Cardiac septum (tissue), 1 donor: ENCODE measurements at regions not wholly inside any gene's neighbourhood (a gene's known extent, or its start where the extent isn't known, plus 50 kb on each side); places are given as distances from the start of the nearest gene placed in this dataset.

Source experiments
- DNase-seq: peaks from one replicate; pipeline ENCODE4 v3.0.0-alpha.2; 2020; ENCODE audit warnings: low spot score
- intact Hi-C: fragments of 100-400 bp; cut with DNase I; formaldehyde crosslinking; loops from one replicate; pipeline ENCODE4 v1.14.0; 2022
- donor health status: DM: no; HTN: no; CAD: no.

DNA sequence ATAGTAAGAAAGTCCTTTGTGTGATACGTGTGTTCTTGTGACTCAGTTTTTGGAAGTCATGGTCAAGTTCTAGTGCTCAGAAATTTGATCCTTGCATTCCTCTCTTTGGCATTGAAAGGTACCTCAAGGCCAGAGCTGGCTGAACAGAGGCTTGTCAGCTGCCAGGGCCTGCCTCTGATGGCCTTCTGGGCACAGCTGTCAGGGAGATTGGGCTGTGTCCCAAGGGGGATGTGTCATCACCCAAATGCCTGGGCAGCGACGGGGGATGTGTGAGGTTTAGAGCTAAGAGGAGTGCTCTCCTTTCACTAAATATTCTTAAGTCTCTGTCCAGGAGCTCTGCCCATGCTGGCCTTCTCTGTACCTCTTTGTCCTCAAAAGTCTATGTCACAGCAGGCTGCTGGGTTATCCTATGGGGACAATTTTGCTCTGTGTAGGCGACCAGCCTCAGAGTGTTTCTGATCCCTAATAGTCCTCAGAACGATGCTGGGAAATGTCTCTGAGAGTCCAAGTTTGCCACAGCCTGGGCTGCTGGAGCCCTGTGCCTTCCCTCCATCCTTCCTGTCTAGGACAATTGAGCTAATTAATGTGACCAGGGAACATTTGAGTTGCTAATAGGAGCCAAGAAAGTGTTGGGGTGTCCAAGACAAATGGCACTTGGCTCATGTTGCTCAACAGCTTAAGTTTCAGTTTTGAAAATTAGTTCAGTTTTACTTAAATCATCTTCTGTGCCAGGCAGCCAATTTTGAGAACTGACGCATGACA is 115.4 kb upstream of the ZNF521 start:
- intact Hi-C loops: no loop called here
- DNase-seq: peak; percentile 78

DNA sequence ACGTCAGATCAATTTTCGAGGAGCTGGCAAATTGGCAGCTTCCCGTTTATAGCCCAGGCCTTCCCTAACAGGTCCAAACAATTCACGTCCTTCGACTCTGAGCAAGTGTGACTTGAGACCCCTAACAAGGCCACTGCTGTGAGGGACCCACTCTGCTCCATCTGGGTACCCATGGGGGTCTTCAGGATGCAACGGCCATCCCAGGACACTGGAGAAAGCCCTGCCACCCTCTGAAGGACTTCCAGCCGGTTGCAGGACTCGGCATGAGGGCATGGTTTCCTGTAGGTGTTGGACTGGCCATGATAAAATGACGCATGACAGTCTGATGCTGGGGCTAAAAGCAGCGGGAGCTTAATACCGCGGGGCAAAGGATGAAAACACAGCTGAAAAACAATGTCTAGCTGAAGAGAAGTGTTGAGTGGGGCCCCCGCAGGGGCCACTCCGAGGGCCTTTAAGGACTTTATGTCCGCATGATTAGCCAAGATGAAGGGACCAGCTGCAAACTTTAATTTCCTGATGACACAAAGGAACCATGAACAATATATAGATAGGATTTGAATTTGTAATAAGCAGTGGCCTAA is 113.3 kb upstream of the ZNF521 start:
- intact Hi-C loops: no loop called here
- no peak for DNase-seq

DNA sequence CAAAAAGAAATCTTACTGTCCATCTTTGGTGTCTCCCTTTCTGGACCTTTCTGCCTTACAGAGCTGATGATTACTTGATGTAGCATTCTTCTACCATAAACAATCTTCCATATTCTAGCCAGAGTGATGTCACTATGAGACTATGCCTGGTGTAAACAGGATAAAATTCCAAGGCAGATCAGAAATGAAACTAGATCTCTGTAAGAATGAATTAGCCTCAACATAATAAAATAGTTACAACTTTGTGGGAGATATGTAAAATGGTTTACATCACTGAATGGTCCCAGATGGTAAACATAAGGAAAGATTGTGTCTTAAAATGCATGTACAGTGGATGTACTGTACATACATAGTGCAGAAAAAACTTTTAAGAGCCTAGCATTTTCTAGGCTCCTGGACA is 112.3 kb upstream of the ZNF521 start:
- intact Hi-C loops: no loop called here
- no peak for DNase-seq

DNA sequence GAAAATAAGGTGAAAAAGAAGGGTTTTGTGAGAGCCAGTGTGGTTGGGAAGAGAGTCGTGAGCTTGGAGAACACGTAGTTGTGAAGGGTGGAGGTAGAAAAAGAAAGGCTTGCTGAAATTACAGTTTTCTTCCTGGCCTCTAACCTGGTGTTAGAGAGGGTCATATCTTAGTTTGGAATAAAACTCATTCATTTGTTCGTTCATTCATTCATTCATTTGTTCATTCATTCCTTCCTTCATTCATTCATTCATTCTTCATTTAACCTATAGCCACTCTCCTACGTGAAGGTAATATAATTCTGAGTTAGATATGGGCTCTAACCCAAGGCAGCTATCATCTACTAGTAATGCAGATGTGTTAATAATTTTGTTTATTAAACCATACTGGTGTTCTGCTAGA is 111.8 kb upstream of the ZNF521 start:
- intact Hi-C loops: no loop called here

DNA sequence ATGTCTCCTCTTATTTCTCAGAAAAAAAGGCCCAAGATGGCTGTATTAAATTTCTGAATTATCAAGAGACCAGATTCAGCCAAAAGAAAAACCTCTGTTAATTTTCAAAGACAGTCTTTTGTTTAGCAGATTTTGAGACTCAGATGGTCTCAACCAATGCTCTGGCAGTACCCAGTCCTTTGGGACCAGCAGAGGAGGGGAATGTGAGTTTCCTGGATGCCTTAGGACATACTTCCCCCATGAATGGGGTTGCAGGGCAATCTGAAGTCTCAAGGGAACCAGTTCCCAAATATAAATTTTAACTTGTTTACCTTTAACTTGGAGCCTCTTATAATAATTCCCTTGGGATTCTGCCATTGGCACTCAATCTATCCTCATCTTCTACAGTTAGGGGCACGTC is 107.8 kb upstream of the ZNF521 start:
- intact Hi-C loops: no loop called here
- no peak for DNase-seq

More for the DNA sequence above, 111.8 kb upstream of the ZNF521 start:
- DNase-seq: no peak

DNA sequence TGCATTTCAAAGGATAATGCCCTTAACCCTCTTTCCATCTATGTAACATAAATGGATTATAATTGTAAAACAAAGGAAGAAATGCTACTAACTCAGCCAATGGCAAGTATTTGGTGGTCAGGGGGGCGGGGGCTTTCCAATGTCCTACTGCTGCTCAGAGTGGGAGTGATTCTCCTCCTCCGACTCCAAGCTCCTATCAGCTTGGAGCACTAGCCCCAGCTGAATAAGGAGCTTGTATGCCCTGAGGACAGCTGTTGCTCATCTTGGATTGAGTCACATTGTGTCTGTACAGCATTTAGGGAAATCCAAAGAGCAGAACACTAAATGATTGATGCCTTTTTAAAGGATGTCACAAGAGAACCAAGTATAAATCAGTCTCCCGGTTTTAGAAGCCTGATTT is 105.6 kb upstream of the ZNF521 start:
- no peak for DNase-seq
- intact Hi-C loops: no loop called here

DNA sequence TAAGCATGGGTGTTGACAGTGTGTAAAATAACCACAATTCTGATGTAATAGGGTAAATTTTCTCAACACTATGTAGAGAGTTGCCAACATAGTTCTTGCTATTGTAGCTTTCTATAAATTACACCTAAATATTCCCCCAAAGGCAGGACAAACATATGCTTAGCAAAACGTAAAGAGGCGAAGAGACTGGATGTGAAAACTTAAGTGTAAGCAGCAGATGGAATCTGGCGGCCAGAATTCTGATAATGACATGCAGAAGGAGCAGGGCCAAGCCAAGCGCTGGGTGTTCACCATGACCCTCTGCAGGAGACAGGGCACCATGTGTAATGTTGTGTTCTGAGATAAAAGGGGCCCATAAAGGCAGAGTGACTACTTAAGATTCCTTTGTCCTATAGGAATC is 105.2 kb upstream of the ZNF521 start:
- no peak for DNase-seq
- intact Hi-C loops: no loop called here

DNA sequence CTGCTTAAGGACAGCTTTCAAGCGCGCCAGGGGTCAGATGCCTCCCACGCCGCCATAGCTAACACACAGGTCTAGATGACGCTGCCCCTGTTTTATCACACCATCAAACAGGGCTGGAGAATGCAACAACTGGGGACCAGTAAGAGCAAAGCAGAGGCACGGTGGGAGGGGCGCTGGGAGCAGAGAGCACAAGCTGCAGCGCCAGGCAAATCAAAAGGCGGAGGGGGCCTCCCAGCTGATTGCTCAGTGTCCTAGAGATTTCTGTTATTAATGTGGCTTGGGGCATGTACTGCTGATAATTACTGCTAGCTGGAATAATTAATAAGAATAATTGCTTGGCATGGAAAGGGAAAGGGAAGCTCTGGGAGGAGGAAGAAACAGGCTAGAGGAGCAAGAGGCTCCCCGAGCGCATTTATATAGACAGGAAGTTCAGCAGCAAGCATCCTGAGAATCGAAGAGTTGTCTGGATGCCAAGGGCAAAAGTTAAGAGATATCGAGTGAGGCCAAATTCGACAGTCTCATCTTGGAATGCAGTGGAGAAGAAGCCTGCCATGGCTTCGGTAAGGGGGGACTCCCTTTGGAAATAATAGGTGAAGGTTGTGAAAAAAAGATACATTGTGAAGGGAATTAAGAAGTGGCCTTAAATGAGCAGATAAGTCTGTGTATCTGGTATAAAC is 104.5 kb upstream of the ZNF521 start:
- intact Hi-C loops: no loop called here

DNA sequence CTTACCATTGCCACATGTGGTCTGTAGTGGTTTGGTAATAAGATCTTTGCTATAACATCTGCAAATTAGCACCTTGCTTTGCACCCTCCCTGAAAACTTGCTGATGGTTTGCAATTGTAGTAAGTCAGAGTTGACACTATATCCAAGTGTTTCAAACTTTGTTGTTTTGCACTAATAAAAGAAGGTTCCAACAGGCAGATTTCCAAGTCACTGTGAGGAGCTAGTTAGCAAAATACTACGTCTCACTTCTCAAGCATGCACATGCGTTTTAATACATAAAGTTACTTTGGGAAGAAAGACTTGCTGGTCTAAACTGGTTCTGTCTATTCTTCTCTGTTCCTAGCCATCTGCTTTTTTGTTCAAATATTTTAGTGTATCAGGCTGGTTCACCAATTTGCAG is 103.7 kb upstream of the ZNF521 start:
- no peak for DNase-seq
- intact Hi-C loops: no loop called here

More for the DNA sequence above, 104.5 kb upstream of the ZNF521 start:
- DNase-seq: no peak

DNA sequence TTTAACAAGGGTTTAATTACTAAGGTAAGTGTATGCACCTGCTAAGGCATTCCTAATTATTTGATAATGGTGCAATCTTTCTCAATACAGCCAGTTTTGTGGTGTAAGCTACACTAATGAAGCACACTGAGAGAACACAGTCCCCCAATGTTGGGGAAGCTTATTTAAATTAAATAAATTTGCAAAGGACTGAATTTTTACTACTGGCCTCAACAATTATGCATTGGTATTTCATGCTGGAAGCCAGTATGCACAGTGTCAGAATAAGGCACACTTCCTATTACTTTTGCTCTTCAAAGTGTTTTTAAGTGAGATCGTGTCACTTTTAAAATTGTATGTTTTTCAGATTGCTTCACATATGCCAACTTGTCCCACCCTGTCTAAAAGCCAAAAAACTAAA is 103.2 kb upstream of the ZNF521 start:
- intact Hi-C loops: no loop called here
- DNase-seq: no peak

DNA sequence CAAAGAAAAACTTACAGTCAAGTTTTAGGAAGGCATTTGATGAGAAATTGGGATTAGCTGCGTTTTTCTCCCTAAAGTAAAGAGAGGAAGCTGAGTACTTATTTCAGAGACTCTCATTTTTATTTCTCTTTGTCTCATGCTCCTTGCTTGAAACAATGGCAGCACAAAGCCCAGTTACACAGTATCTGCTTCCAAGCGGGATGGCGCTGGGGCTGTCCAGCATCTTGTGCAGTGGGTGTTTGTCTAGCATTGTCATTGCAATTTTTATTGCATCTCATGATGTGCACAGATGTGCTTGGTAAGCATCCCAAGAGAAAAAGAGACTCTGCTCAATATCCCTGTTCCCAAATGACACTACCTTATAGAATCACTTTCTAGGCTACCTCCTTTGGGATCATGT is 102.8 kb upstream of the ZNF521 start:
- no peak for DNase-seq
- intact Hi-C loops: no loop called here

DNA sequence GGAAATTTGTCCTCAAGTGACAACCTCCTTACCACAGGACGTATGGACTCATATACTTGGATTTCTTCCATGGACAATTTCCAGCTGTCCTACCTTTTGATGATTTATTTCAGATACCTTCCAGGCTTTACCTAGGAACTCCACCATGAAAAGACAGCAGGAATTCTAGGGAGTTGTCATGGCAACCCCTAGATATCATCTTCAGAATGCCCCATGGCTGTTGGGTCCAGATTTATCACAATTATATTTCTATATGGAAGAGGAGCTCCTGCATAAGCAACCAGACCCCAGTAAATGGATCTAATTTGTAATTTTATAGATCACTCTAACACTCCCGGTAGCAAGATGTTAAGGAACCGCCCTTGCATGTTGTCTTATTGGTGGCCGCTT is 102.3 kb upstream of the ZNF521 start:
- intact Hi-C loops: no loop called here
- DNase-seq: no peak

DNA sequence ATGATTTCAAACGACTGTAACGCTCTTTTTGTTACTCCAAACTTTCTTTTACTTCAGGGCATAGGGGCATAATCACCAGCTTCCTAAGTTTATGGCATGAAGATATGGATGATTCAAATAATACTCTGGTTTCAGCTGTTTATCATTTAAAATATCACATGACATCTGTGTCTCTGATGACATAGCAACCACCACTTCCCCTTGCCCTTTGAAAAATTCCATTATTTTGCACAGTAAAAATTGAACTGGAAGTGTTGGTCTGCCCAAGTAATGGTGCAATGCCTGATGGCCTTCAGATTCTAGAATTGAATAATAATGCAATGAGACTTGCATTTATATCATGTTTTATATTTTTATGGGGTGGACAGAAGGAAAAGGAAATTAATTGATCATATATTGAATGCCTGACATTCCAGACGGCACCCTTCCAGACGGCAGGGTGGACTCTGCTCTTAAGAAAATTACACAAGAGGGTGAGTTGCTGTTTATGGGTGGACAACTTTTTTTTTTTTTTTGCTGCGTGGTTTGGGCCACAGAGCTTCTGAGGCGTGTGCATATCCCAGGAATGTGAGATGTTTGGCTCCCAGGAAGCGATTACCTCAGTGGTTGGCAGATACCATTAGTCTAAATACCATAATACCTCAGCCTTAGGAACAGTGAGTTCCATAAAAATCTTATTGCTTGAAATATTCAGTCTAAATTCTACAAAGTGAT is 101.7 kb upstream of the ZNF521 start:
- DNase-seq: no peak
- intact Hi-C loops: no loop called here

DNA sequence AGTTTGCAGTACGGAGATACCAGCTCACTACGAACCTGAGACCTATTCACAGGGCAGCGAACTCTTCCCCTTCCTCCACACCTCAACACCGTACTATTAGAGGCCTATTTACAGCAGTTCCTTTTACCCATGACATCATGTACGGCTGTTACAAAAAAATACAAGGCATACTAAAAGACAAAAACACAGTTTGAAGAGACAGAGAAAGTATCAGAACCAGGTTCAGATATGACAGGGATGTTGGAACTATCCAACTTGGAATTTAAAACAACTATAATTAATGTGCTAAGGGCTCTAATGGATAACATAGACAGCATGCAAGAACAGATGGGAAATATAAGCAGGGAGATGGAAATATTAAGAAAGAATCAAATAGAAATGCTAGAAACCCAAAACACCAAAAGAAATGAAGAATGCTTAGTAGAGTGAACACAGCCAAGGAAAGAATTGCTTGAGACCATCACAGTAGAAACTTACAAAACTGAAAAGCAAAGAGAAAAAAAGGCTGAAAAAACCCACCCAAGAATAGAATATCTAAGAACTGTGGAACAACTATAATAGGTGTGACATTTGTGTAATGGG is 99.2 kb upstream of the ZNF521 start:
- intact Hi-C loops: no loop called here
- DNase-seq: no peak

DNA sequence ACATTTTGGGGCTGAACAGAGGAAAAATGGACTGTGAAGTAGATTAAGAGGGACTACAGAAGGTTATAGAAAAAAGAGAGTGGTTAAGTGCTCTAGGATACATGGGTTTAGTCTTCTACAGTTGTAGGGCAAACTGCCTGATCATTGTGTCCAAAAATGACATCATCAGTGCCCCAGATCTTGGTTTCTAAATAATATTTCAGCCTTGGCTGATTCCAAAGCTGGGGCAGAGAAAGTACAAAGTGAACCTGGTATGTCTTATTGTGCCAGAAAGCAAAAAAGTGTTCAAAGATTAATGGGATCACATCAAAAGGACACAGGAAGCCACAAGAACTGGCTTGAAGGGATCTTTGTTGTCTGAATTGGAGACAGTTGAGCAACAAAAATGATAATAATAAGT is 97.1 kb upstream of the ZNF521 start:
- no peak for DNase-seq
- intact Hi-C loops: no loop called here

DNA sequence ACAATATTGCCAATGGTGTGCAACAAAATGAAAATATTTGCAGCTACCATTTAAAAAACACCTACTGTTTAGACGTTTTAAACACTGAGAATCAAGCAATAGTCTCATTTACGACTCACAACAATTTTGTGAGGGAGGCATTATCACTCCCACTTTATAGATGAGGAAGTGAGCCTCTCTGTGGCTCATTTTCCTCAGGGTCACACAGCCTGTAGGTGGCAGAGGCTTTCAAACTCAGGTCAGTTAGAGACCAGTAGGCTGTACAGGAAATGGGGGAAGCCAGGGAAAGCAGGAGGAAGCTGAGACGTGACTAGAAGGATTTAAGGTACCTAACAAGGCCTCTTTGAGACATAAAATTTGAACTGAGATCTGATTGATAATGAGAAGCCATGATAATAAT is 95.0 kb upstream of the ZNF521 start:
- intact Hi-C loops: no loop called here
- no peak for DNase-seq

DNA sequence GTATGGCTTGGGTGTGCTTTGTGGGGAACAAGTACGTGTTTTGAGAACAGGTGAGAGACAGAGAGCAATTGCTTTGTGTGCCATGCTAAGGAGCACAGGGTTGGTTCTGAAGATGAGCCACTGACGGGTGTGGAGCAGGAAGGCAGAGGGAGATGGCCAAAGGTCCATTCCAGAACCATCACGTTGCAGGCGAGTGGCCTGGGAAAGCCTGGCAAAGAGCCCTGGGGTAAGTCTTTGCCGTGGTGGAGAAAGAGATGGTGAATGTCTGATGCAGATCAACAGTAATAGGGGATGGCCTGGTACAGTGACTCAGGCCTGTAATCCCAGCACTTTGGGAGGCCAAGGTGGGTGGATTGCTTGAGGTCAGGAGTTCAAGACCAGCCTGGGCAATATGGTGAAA is 93.5 kb upstream of the ZNF521 start:
- no peak for DNase-seq
- intact Hi-C loops: no loop called here

DNA sequence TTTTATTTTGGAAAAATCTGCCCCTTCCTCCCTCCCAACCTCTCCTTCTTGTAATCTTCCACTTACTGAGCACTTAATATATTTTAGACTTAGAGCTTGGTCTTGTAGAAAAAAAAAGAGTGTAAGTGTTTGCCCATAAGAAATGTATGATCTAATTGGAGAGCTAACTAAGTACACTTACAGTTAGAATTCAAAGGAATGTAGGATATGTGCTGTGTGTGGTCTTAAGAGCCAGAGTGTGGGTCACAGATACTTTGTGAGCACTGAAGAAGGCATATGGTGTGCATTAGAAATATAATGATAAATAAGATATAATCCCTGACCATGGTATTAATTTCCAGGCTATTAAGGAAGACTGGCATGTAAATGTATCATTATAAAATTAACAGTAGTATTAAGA is 91.8 kb upstream of the ZNF521 start:
- DNase-seq: no peak
- intact Hi-C loops: no loop called here

DNA sequence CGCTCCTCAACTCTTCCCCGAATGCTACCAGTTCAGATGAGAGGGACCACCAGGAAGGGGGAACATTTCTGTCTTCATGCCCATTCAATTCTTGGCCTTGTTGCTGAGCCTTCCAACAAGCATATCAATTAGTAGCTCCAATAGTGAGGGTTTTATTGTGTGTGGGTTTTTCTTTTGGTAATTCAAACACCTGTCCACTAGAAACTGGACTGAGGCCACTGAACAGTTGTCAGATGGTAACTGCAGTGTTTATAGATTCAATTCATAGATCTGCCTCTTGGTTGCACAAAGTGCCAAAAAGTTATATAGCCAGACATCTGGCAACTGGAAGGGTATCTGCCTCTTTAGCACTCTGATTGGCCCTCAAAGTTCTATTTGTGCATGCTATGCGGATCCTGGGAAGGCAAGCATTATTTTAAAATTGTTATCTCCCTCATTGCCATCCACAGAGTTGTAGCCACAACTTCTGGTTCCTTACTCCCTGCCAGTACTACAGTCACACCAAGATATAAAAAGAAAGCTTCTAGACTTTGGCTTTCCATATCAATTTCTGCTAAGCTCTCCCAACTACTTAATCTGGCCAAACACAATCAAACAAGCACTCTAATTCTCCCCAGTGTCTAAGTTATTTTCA is 83.3 kb upstream of the ZNF521 start:
- intact Hi-C loops: no loop called here
- no peak for DNase-seq

DNA sequence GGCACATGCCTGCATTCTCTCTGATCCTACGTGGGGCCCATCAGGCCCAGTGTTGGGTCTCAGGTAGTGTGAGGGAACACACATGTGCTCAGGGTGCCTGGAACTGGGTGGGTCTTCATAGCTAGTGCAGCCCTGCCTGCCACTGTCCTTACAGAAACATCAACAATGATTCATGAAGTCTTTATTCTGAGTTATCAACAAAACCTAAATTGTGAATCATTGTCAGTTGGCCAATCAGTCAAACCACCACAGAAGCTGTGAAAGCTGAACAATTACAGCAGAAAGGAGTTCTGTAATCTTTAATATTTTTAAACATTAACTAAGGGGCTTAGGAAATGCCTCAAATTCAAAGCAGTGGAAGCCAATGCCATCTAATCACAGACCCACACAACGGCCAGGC is 82.8 kb upstream of the ZNF521 start:
- intact Hi-C loops: no loop called here

More for the DNA sequence above, 82.8 kb upstream of the ZNF521 start:
- no peak for DNase-seq
